ENCODE measurements at regions not wholly inside any gene's neighbourhood (a gene's known extent, or its start where the extent isn't known, plus 50 kb on each side); places are given as distances from the start of the nearest gene placed in this dataset.
A peak's percentile ranks its signal among the peaks of the same experiment; 100 is the strongest.
"Not testable (repeated sequence)": the region's sequence is repeated elsewhere in the genome, so short reads cannot be mapped to it uniquely, and the experiment has no call there.

DNA sequence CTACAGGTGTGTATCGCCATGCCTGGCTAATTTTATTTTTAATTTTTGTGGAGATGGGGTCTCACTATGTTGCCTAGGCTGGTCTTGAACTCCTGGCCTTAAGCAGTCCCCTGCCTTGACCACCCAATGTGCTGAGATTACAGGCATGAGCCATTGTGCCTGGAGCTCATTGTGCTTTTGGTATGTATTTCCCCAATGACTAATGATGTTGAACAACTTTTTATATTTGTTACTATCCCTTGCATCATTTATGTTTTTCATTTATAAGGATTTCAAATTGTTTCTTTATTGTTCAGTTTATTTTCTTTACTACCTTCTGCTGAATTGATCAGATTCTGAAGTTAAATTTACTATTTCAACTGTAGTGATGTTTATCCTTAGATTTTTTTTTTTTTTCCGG is 199.7 kb downstream of the CEP135 start:
- DNase-seq (ENCODE audit: low read depth): no peak
- TF ChIP-seq, protein P1, sequence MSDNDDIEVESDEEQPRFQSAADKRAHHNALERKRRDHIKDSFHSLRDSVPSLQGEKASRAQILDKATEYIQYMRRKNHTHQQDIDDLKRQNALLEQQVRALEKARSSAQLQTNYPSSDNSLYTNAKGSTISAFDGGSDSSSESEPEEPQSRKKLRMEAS (IDR thresholded peaks at IDR 0.05; ENCODE audit: low read depth, low read length): no peak
- TF ChIP-seq POLR2A (IDR thresholded peaks at IDR 0.05; ENCODE audit: extremely low read depth, insufficient read length) (no peak), MYC (IDR thresholded peaks at IDR 0.05; ENCODE audit: low read depth, low read length) (no peak)
- TF ChIP-seq, protein P2, sequence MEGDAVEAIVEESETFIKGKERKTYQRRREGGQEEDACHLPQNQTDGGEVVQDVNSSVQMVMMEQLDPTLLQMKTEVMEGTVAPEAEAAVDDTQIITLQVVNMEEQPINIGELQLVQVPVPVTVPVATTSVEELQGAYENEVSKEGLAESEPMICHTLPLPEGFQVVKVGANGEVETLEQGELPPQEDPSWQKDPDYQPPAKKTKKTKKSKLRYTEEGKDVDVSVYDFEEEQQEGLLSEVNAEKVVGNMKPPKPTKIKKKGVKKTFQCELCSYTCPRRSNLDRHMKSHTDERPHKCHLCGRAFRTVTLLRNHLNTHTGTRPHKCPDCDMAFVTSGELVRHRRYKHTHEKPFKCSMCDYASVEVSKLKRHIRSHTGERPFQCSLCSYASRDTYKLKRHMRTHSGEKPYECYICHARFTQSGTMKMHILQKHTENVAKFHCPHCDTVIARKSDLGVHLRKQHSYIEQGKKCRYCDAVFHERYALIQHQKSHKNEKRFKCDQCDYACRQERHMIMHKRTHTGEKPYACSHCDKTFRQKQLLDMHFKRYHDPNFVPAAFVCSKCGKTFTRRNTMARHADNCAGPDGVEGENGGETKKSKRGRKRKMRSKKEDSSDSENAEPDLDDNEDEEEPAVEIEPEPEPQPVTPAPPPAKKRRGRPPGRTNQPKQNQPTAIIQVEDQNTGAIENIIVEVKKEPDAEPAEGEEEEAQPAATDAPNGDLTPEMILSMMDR (IDR thresholded peaks at IDR 0.05; ENCODE audit: low read depth, low read length): no peak
- no peak overlapping the region for H3K4me3 ChIP-seq (ENCODE audit: low read depth, low read length)

DNA sequence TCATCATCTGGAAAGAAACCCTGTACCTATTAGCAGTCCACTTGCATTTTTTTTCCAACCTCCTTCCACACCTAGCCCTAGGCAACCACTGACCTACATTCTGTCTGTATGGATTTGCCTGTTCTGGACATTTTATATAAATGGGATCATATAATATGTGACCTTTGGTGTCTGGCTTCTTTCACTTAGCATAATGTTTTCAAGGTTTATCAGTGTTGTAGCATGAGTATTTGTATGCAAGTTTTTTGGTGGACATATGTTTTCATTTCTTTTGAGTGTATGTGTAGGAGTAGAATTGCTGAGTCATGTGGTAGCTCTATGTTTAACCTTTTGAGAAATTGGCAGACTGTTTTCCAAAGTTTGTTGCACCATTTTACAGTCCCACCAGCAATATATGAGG is 198.6 kb downstream of the CEP135 start:
- TF ChIP-seq, protein P1 (IDR thresholded peaks at IDR 0.05; ENCODE audit: low read depth, low read length): no peak
- TF ChIP-seq POLR2A (IDR thresholded peaks at IDR 0.05; ENCODE audit: extremely low read depth, insufficient read length) (no peak), MYC (IDR thresholded peaks at IDR 0.05; ENCODE audit: low read depth, low read length) (no peak)
- TF ChIP-seq, protein P2 (IDR thresholded peaks at IDR 0.05; ENCODE audit: low read depth, low read length): no peak
- DNase-seq (ENCODE audit: low read depth): peak; percentile 15
- no peak overlapping the region for H3K4me3 ChIP-seq (ENCODE audit: low read depth, low read length)

DNA sequence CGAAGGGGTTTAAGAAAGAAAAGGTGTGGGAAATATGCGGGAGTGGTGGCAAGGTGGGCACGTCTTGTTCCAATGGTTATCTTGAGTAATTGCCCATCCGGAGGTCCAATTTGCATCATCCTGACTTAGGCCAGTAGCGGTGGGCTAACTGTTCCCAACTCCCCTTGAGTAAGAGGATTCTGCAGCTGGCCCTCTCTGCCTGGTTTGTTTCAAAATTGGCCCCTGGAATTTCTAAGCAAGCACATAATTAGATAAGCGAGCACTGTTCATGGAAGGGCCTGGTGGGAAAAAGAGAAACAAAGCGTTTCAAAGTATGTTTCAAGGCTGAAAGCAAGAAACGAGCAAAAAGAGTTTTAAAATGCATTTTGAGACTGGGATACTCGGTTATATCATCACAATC is 198.2 kb downstream of the CEP135 start:
- TF ChIP-seq, protein P2 (IDR thresholded peaks at IDR 0.05; ENCODE audit: low read depth, low read length): no peak
- TF ChIP-seq MYC (IDR thresholded peaks at IDR 0.05; ENCODE audit: low read depth, low read length): no peak
- no peak for TF ChIP-seq POLR2A (IDR thresholded peaks at IDR 0.05; ENCODE audit: extremely low read depth, insufficient read length)
- TF ChIP-seq, protein P1 (IDR thresholded peaks at IDR 0.05; ENCODE audit: low read depth, low read length): no peak
- no peak overlapping the region for H3K4me3 ChIP-seq (ENCODE audit: low read depth, low read length)
- DNase-seq (ENCODE audit: low read depth): no peak

DNA sequence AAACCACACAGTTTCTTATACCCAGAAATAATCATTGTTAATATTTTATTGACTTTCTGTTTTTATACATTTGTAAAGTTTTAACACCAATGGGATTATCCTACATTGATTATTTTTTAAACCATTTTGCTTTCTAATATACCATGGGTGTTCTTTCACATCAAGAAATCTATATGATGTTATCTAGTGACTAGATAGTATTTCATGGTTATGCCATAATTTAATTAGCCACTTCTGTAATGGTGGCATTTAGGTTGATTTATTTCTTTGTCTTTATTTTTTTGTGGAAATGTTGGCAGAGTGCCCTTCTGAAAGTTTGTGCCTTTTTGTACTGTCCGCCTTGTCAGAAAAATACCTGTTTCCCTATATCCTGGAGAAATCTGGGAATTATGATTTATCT is 193.3 kb downstream of the CEP135 start:
- TF ChIP-seq MYC (IDR thresholded peaks at IDR 0.05; ENCODE audit: low read depth, low read length) (no peak), POLR2A (IDR thresholded peaks at IDR 0.05; ENCODE audit: extremely low read depth, insufficient read length) (no peak)
- TF ChIP-seq, protein P2 (IDR thresholded peaks at IDR 0.05; ENCODE audit: low read depth, low read length): no peak
- TF ChIP-seq, protein P1 (IDR thresholded peaks at IDR 0.05; ENCODE audit: low read depth, low read length): no peak
- no peak for DNase-seq (ENCODE audit: low read depth)
- no peak overlapping the region for H3K4me3 ChIP-seq (ENCODE audit: low read depth, low read length)

DNA sequence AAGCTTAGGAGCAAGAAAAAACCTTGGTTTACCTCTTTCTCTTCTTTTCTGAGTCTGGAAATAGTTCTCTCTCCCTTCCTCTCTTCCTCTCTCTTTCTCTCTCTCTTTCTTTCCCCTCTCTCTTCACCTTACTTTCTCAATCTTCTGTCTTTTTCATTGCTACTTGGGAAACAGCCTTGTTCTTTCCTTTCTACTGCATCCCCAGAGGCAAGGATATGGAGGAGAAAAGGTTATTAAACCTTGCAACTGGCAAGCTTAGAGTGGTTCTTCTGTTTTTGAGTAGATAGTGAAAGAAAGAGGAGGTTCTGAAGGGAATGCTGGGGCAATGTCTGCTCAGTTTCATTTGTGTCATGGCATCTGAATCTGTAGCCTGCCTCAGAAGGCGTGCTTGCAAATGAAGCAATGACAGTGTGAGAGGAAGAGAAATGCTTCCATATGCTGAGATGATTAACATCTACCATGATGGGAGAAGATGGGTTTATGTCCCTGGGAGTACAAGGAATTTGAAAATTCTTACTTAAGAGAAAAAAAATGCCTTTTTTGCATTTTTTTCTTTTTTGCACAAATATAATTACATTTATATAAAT is 190.6 kb downstream of the CEP135 start:
- TF ChIP-seq POLR2A (IDR thresholded peaks at IDR 0.05; ENCODE audit: extremely low read depth, insufficient read length) (no peak), MYC (IDR thresholded peaks at IDR 0.05; ENCODE audit: low read depth, low read length) (no peak)
- TF ChIP-seq, protein P2 (IDR thresholded peaks at IDR 0.05; ENCODE audit: low read depth, low read length): no peak
- TF ChIP-seq, protein P1 (IDR thresholded peaks at IDR 0.05; ENCODE audit: low read depth, low read length): no peak
- H3K4me3 ChIP-seq (ENCODE audit: low read depth, low read length): no peak overlapping the region
- DNase-seq (ENCODE audit: low read depth): no peak

DNA sequence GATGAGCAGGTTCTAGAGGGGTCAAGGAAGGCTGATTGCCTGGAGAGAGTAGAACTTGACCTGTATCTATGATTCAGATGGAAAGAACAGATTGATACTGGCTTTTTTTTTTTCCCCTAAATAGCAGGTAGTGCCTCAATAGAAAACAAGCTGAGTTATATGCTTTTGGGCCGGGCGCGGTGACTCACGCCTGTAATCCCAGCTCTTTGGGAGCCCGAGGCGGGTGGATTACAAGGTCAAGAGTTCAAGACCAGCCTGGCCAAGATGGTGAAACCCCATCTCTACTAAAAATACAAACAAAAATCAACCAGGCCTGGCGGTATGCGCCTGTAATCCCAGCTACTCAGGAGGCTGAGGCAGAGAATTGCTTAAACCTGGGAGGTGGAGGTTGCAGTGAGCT is 186.1 kb downstream of the CEP135 start:
- H3K4me3 ChIP-seq (ENCODE audit: low read depth, low read length); DNase-seq (ENCODE audit: low read depth): not testable (repeated sequence)
